IPS DF 6.9 (cell line): ENCODE measurements at regions not wholly inside any gene's neighbourhood (a gene's known extent, or its start where the extent isn't known, plus 50 kb on each side); places are given as distances from the start of the nearest gene placed in this dataset.

ENCODE experiments used
- DNase-seq: peaks from one replicate; pipeline ENCODE4 v3.0.0-alpha.2; 2013; ENCODE audit warnings: low read depth, low spot score
- H3K27ac ChIP-seq: one replicate; pipeline ENCODE4 v1.5.1; 2013; ENCODE audit warnings: low read length, control low read depth
- H3K27me3 ChIP-seq: 2 replicates; pipeline ENCODE4 v1.6.1; 2013; ENCODE audit warnings: mild to moderate bottlenecking, low read length; ENCODE audit not compliant: control insufficient read depth, insufficient read depth
- H3K36me3 ChIP-seq: 2 replicates; pipeline ENCODE4 v1.6.1; 2013; ENCODE audit warnings: low read length; ENCODE audit not compliant: control insufficient read depth, insufficient read depth
- H3K4me1 ChIP-seq: 2 replicates; pipeline ENCODE4 v1.6.1; 2013; ENCODE audit warnings: low read length; ENCODE audit not compliant: control insufficient read depth, insufficient read depth
- H3K4me3 ChIP-seq: 2 replicates; pipeline ENCODE4 v1.5.1; 2013; ENCODE audit warnings: mild to moderate bottlenecking, low read length
- H3K9me3 ChIP-seq: 2 replicates; pipeline ENCODE4 v1.6.1; 2013; ENCODE audit warnings: low read length, inconsistent platforms; ENCODE audit not compliant: control insufficient read depth, insufficient read depth
- WGBS: extraction: QIAGEN DNeasy Blood & Tissue Kit; methylation state at CpG from one replicate; pipeline ENCODE4 v1.1.7; 2013; ENCODE audit warnings: mixed read lengths, missing lambda C conversion rate; ENCODE audit not compliant: insufficient read length, insufficient coverage; 5-methylcytosine and 5-hydroxymethylcytosine counted together

- no peak for DNase-seq
Observed at GRCh38 chr7:18200266-18200665, 172.6 kb upstream of the PRPS1L1 start.

GRCh38 chr7:18200855-18201254, 173.2 kb upstream of the PRPS1L1 start:
- H3K27me3 ChIP-seq = no peaks in the 10 kb centered on the region
- no peaks in the 10 kb centered on the region for H3K36me3 ChIP-seq
- H3K9me3 ChIP-seq = no peaks in the 10 kb centered on the region
- H3K27ac ChIP-seq = no peak overlapping the region
- no peak overlapping the region for H3K4me3 ChIP-seq
- H3K4me1 ChIP-seq = no peaks in the 10 kb centered on the region
- DNase-seq = no peak
- WGBS = no CpG with 5 or more reads among the region's 8 CpGs

More at GRCh38 chr7:18200266-18200665, 172.6 kb upstream of the PRPS1L1 start:
- Histone ChIP-seq H3K9me3 (no peaks in the 10 kb centered on the region), H3K4me1 (no peaks in the 10 kb centered on the region), H3K36me3 (no peaks in the 10 kb centered on the region), H3K27ac (no peak overlapping the region), H3K27me3 (no peaks in the 10 kb centered on the region), H3K4me3 (no peak overlapping the region)
- WGBS = no CpG with 5 or more reads among the region's 4 CpGs

GRCh38 chr7:18201350-18201749, 173.7 kb upstream of the PRPS1L1 start:
- Histone ChIP-seq H3K4me1 (no peaks in the 10 kb centered on the region), H3K27ac (no peak overlapping the region), H3K9me3 (no peaks in the 10 kb centered on the region), H3K27me3 (no peaks in the 10 kb centered on the region), H3K36me3 (no peaks in the 10 kb centered on the region), H3K4me3 (no peak overlapping the region)
- no peak for DNase-seq

GRCh38 chr7:18202315-18203045, 174.8 kb upstream of the PRPS1L1 start:
- no peak overlapping the region for H3K27ac ChIP-seq
- no peak overlapping the region for H3K4me3 ChIP-seq
- H3K4me1 ChIP-seq = no peaks in the 10 kb centered on the region
- no peak for DNase-seq
- no CpG with 5 or more reads among the region's 3 CpGs for WGBS
- no peaks in the 10 kb centered on the region for H3K27me3 ChIP-seq
- H3K36me3 ChIP-seq = no peaks in the 10 kb centered on the region
- no peaks in the 10 kb centered on the region for H3K9me3 ChIP-seq

- DNase-seq = no peak
- WGBS = no CpG with 5 or more reads among the region's 1 CpG
- H3K27ac ChIP-seq = no peak overlapping the region
- H3K36me3 ChIP-seq = no peaks in the 10 kb centered on the region
- no peaks in the 10 kb centered on the region for H3K4me1 ChIP-seq
- H3K4me3 ChIP-seq = no peak overlapping the region
- no peaks in the 10 kb centered on the region for H3K27me3 ChIP-seq
- no peaks in the 10 kb centered on the region for H3K9me3 ChIP-seq
Observed at GRCh38 chr7:18206331-18206730, 178.7 kb upstream of the PRPS1L1 start.

GRCh38 chr7:18208921-18209320, 181.3 kb upstream of the PRPS1L1 start:
- no peak for DNase-seq
- Histone ChIP-seq H3K4me3 (no peak overlapping the region), H3K27ac (no peak overlapping the region), H3K9me3 (no peaks in the 10 kb centered on the region), H3K4me1 (no peaks in the 10 kb centered on the region), H3K27me3 (no peaks in the 10 kb centered on the region), H3K36me3 (no peaks in the 10 kb centered on the region)
- WGBS = 100% methylated on average over 1 of the region's 1 CpG

GRCh38 chr7:18210377-18210776, 182.7 kb upstream of the PRPS1L1 start:
- Histone ChIP-seq H3K4me3 (no peak overlapping the region), H3K27me3 (no peaks in the 10 kb centered on the region), H3K9me3 (no peaks in the 10 kb centered on the region), H3K36me3 (no peaks in the 10 kb centered on the region), H3K27ac (no peak overlapping the region), H3K4me1 (no peaks in the 10 kb centered on the region)
- no CpG with 5 or more reads among the region's 2 CpGs for WGBS
- DNase-seq = no peak

GRCh38 chr7:18210788-18211187, 183.1 kb upstream of the PRPS1L1 start:
- H3K36me3 ChIP-seq = no peaks in the 10 kb centered on the region
- no peak overlapping the region for H3K27ac ChIP-seq
- no CpG with 5 or more reads among the region's 3 CpGs for WGBS
- H3K27me3 ChIP-seq = no peaks in the 10 kb centered on the region
- H3K4me3 ChIP-seq = no peak overlapping the region
- H3K9me3 ChIP-seq = no peaks in the 10 kb centered on the region
- no peak for DNase-seq
- H3K4me1 ChIP-seq = no peaks in the 10 kb centered on the region

GRCh38 chr7:18212308-18212707, 184.7 kb upstream of the PRPS1L1 start:
- Histone ChIP-seq H3K36me3 (no peaks in the 10 kb centered on the region), H3K27ac (no peak overlapping the region), H3K4me1 (no peaks in the 10 kb centered on the region), H3K4me3 (no peak overlapping the region), H3K27me3 (no peaks in the 10 kb centered on the region), H3K9me3 (no peaks in the 10 kb centered on the region)
- WGBS = no CpG with 5 or more reads among the region's 3 CpGs
- no peak for DNase-seq

GRCh38 chr7:18212758-18213157, 185.1 kb upstream of the PRPS1L1 start:
- no peaks in the 10 kb centered on the region for H3K36me3 ChIP-seq
- no peaks in the 10 kb centered on the region for H3K27me3 ChIP-seq
- DNase-seq = no peak
- H3K4me3 ChIP-seq = no peak overlapping the region
- H3K27ac ChIP-seq = no peak overlapping the region
- WGBS = no CpG with 5 or more reads among the region's 1 CpG
- no peaks in the 10 kb centered on the region for H3K9me3 ChIP-seq
- H3K4me1 ChIP-seq = no peaks in the 10 kb centered on the region

GRCh38 chr7:18213652-18214051, 186.0 kb upstream of the PRPS1L1 start:
- H3K27ac ChIP-seq = no peak overlapping the region
- WGBS = no CpG with 5 or more reads among the region's 1 CpG
- H3K9me3 ChIP-seq = no peaks in the 10 kb centered on the region
- no peak for DNase-seq
- no peaks in the 10 kb centered on the region for H3K27me3 ChIP-seq
- no peaks in the 10 kb centered on the region for H3K36me3 ChIP-seq
- no peaks in the 10 kb centered on the region for H3K4me1 ChIP-seq
- no peak overlapping the region for H3K4me3 ChIP-seq
